ENCODE measurements at regions not wholly inside any gene's neighbourhood (a gene's known extent, or its start where the extent isn't known, plus 50 kb on each side); places are given as distances from the start of the nearest gene placed in this dataset.

GRCh38 chr11:8776209-8776608 is 93.6 kb downstream of the RPL27A start:
- TF ChIP-seq EZH2 (IDR thresholded peaks at IDR 0.05; ENCODE audit: insufficient read depth, poor library complexity, severe bottlenecking): no peak
- no peak for TF ChIP-seq EZH2phosphoT487 (IDR thresholded peaks at IDR 0.05; ENCODE audit: insufficient read depth, low read depth)
